Activated CD8-positive, alpha-beta memory T cell treated with anti-CD3 and anti-CD28 coated beads, Interleukin-2, amount 10 ng/mL, durations not matched to agents 7 days and 5 days (primary cell): ENCODE measurements at regions not wholly inside any gene's neighbourhood (a gene's known extent, or its start where the extent isn't known, plus 50 kb on each side); places are given as distances from the start of the nearest gene placed in this dataset.

Experiments used
- ATAC-seq: fragments of 150-1000 bp; cut with Tn5 transposase; one replicate; pipeline ENCODE4 v1.10.0; 2021; ENCODE audit warnings: moderate library complexity
- CTCF ChIA-PET: fragments of 350-600 bp; sonication (Branson Sonifier 250); formaldehyde crosslinking; loops from one replicate; lab custom pipeline; 2021; ENCODE audit warnings: antibody characterized with exemption; lab: Charles Lee
- DNase-seq: peaks from one replicate; pipeline ENCODE4 v3.0.0-alpha.2; 2020
- H3K27ac Mint-ChIP-seq: one replicate; pipeline ENCODE4 v1.8.0; 2021; ENCODE audit warnings: mild to moderate bottlenecking, mixed read lengths
- H3K27me3 Mint-ChIP-seq: one replicate; pipeline ENCODE4 v1.8.0; 2021; ENCODE audit warnings: mixed read lengths
- H3K36me3 Mint-ChIP-seq: one replicate; pipeline ENCODE4 v1.8.0; 2021; ENCODE audit warnings: mild to moderate bottlenecking, mixed read lengths
- H3K4me1 Mint-ChIP-seq: one replicate; pipeline ENCODE4 v1.8.0; 2021; ENCODE audit warnings: mixed read lengths
- H3K4me3 Mint-ChIP-seq: one replicate; pipeline ENCODE4 v1.8.0; 2021; ENCODE audit warnings: mild to moderate bottlenecking, moderate library complexity, mixed read lengths
- H3K9me3 Mint-ChIP-seq: one replicate; pipeline ENCODE4 v1.8.0; 2022; ENCODE audit warnings: low read depth, mixed read lengths

DNA sequence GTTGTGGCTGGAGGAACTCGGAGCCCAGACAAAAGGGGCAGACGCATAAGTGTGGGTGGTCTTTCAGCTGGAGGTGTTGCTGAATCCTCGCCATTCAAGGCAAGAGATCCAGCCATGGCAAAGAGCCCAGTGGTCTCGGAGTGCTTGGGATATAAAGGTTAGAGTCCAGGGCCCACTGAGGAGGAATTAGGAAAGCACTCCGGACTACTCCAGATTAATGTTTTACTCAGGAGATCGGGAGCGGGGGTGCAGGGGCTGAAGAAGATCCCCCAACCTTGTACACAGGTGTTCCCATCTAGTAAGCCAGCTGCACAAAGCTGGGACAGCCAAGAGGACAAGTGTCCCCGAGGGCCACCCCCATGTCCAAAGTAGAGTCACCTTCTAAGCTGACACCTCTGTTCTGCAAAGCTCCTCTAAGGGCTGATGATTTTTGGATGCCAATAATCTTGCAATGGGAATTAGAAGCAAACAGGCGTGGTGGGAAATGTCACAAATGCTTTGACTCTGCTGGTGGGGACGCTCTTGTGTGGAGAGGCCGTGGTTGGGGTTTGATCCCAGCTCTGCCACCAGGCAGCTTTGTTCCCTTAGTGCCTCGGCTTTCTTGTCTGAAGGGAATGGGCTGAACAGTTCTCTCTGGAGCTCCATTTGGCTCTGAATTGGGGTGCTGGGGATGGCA, 194.3 kb upstream of the SOX1 start:
- no peaks in the 10 kb centered on the region for H3K4me1 Mint-ChIP-seq
- H3K27ac Mint-ChIP-seq = no peak overlapping the region
- no peak overlapping the region for H3K4me3 Mint-ChIP-seq
- H3K9me3 Mint-ChIP-seq = peaks cover 8% of the 10 kb centered on the region
- CTCF ChIA-PET = no interaction called here
- H3K27me3 Mint-ChIP-seq = no peaks in the 10 kb centered on the region
- DNase-seq = peak; percentile 3
- H3K36me3 Mint-ChIP-seq = no peaks in the 10 kb centered on the region
- ATAC-seq = no peak

DNA sequence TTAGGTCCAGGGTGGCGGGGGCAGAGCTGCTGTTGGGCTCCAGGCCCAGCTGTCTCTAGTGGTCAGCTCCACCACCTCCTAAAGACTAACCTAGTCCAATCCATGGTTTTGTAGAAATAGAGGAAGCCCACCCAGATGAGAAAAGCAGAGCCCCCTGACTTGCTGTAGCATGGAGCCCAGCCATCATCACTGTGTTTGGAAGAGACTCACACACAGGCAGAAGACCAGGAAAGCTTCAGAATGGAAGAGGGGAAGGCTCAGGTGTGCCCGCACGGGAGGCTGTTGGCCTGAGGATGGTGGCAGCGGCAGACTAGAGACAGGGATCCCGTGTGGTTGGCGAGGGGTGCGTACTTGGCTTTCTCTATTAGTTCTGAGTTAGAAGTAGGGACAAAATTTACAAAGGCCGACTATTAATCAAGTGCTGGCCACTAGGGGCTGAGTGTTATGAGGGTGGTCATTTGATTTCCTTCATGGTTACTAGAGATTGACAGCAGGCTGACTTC, 193.2 kb upstream of the SOX1 start:
- ATAC-seq (no peak), DNase-seq (peak; percentile 3)
- Mint-ChIP-seq H3K27me3 (no peaks in the 10 kb centered on the region), H3K4me1 (no peaks in the 10 kb centered on the region), H3K27ac (no peak overlapping the region), H3K36me3 (no peaks in the 10 kb centered on the region), H3K9me3 (peaks cover 5% of the 10 kb centered on the region), H3K4me3 (no peak overlapping the region)
- CTCF ChIA-PET = no interaction called here

DNA sequence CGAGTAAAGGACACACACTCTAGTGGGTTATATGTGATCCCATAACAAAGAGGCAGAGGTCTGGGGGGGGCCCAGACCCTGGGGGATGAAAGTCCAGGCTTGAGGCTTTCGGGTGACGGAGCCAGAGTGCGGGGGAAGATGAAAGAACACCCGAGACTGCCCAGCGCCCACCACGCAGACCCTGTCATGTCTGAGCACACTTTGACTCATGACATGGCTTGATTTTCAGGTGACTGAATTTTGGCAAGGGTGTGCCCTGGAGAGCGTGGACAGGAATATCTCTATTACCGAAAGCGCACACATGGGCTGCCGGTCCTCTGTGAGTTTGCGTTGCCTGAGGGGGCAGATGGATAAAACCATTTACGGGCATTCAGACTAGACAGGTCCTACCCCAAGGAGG, 192.0 kb upstream of the SOX1 start:
- CTCF ChIA-PET = no interaction called here
- Mint-ChIP-seq H3K9me3 (peaks cover 5% of the 10 kb centered on the region), H3K4me1 (no peaks in the 10 kb centered on the region), H3K4me3 (no peak overlapping the region), H3K27me3 (no peaks in the 10 kb centered on the region), H3K27ac (no peak overlapping the region), H3K36me3 (no peaks in the 10 kb centered on the region)
- ATAC-seq = no peak
- DNase-seq = peak; percentile 12

DNA sequence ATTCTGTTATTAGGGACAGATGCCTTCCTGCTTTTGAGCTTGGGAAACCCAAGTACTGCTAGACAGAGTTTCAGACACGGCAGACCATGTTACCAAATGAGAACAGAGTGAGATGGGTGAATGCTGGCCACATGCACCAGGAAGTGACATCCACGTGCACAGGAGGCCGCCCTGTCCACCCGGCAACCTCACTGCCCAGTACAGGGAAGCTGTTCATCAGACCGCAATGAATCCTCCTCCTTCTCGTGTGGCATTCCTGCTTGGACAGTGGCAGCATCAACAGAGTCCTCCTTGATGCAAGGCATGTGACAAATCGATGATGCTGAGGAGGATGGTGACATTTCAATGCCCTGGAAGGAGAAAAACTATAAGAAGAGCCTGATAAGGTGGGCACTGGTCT, 191.0 kb upstream of the SOX1 start:
- Mint-ChIP-seq H3K36me3 (no peaks in the 10 kb centered on the region), H3K4me3 (no peak overlapping the region), H3K27me3 (no peaks in the 10 kb centered on the region), H3K4me1 (no peaks in the 10 kb centered on the region), H3K27ac (no peak overlapping the region), H3K9me3 (peaks cover 5% of the 10 kb centered on the region)
- DNase-seq (peak; percentile 16), ATAC-seq (no peak)
- CTCF ChIA-PET = no interaction called here

DNA sequence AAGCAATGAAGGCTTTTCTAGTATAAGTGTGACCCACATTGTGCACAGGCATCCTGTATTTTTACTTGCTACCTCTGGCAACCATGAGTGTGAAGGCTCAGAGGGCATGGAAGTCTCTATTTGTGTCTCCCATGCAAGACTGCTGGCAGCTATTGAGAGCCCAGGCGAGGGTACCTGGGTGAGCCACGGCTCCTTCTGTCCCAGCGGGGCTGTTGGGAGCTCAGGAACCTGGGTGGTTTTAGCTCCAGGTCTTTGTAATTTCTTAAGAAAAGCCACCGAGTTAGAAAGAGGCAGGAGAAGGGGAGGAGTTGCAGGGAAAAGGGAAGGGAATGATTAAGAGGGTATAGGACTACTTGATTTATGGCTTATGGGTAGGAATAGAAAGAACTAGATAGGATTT, 190.4 kb upstream of the SOX1 start:
- DNase-seq (peak; percentile 4), ATAC-seq (no peak)
- H3K4me3 Mint-ChIP-seq = no peak overlapping the region
- CTCF ChIA-PET = no interaction called here
- no peak overlapping the region for H3K27ac Mint-ChIP-seq
- H3K27me3 Mint-ChIP-seq = no peaks in the 10 kb centered on the region
- H3K4me1 Mint-ChIP-seq = no peaks in the 10 kb centered on the region
- H3K36me3 Mint-ChIP-seq = no peaks in the 10 kb centered on the region
- H3K9me3 Mint-ChIP-seq = peaks cover 8% of the 10 kb centered on the region

DNA sequence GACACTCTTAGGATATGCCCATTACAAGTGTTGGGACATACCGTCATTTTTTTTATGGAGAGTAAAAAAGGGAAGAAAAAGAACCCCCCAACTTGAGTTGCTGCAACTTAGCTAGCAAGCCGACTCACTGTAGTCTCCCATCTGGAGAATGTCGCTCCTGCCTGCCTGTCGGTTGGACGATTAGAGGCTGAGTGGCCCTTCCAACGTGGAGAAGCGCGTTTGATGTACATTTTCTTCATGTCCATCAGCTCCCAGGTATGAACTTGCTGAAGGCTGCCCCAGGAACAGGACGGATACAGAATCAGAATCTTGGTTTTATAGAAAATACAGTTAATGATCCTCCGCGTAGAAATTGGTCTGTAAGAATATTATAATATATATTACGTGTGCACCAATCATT, 189.0 kb upstream of the SOX1 start:
- Mint-ChIP-seq H3K27me3 (no peaks in the 10 kb centered on the region), H3K9me3 (peaks cover 8% of the 10 kb centered on the region), H3K27ac (no peak overlapping the region), H3K36me3 (no peaks in the 10 kb centered on the region), H3K4me1 (no peaks in the 10 kb centered on the region), H3K4me3 (no peak overlapping the region)
- peak; percentile 7 for DNase-seq
- CTCF ChIA-PET = no interaction called here
- no peak for ATAC-seq

DNA sequence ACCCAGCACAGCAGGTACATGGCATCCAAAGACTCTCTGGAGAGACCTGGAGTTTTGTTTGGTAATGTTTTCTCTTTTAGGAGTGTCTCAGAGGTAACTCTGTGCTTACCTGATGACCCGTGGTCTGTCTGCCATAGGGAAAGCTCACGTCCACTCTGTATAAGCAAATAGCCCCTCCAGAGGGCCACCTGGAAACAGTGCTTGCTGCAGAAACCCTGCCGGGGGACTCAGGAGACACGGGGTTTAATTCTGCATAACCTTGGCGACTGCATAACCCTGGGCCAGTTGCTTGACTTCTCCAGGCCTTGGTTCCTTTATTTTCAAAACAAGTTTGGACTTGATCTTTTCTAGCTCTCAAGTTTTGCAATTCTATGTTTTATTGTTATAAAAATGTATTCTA, 187.2 kb upstream of the SOX1 start:
- Mint-ChIP-seq H3K9me3 (peaks cover 3% of the 10 kb centered on the region), H3K27ac (no peak overlapping the region), H3K36me3 (no peaks in the 10 kb centered on the region), H3K27me3 (no peaks in the 10 kb centered on the region), H3K4me1 (no peaks in the 10 kb centered on the region), H3K4me3 (no peak overlapping the region)
- CTCF ChIA-PET = no interaction called here
- DNase-seq (peak; percentile 1), ATAC-seq (no peak)

DNA sequence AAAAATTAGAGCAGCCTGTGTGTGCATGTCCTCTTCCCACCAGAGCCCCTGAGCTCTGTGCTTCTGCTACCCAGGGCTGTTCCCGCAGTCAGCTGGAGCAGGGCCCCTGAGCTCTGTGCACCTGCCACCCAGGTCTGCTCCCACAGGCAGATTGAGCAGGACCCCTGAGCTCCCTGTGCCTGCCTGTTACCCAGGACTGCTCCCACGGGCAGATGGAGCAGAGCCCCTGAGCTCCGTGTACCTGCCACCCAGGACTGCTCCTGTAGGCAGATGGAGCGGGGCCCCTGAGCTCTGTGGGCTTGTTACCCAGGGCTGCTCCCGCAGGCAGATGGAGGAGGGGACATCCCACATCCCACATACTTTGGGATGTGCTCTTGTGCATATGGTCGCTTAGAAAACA, 186.8 kb upstream of the SOX1 start:
- Mint-ChIP-seq H3K27ac (no peak overlapping the region), H3K27me3 (no peaks in the 10 kb centered on the region), H3K4me3 (no peak overlapping the region), H3K4me1 (no peaks in the 10 kb centered on the region), H3K9me3 (peaks cover 3% of the 10 kb centered on the region), H3K36me3 (no peaks in the 10 kb centered on the region)
- no peak for ATAC-seq
- CTCF ChIA-PET = no interaction called here
- DNase-seq = peak; percentile 16

DNA sequence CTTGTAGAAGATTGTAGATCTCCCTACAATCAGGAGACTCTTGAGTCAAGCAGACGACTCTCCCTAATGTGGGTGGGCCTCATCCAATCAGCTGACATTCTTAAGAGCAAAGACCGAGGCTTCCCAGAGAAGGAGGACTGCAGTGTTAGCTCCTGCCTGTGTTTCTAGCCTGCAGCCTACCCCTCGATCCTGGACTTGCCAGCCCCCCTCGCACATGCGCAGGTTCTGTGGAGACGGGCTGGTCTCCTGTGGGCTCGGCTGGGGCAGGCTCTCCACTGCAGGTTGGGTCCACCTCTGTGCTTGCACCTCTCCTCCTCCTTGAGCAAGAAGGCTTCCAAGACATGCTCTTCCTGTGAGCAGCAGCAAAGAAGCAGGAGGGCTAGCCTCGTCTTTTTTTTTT, 185.2 kb upstream of the SOX1 start:
- H3K4me1 Mint-ChIP-seq = no peaks in the 10 kb centered on the region

DNA sequence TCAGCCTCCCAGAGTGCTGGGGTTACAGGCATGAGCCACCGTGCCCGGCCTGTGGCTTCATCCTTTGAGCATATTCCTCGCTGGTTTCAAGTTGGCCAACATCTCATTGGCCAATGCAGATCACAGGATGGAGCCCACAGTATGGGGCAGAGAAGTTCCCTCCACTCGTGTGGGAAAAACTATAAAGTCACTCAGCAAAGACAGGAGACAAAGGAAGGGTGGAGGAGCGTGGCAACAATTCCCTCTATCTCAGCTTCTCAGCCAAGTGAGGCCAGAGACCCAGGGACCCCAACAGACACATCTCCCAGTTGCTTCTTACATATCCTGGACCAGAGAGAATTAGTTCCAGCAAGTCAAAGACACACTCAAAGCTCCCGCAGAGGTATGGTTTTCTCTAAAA, 184.6 kb upstream of the SOX1 start:
- peak; percentile 2 for DNase-seq
- H3K36me3 Mint-ChIP-seq = no peaks in the 10 kb centered on the region
- H3K27me3 Mint-ChIP-seq = no peaks in the 10 kb centered on the region
- CTCF ChIA-PET = no interaction called here
- H3K27ac Mint-ChIP-seq = no peak overlapping the region
- no peak for ATAC-seq
- H3K4me3 Mint-ChIP-seq = no peak overlapping the region
- no peaks in the 10 kb centered on the region for H3K4me1 Mint-ChIP-seq
- peaks cover 3% of the 10 kb centered on the region for H3K9me3 Mint-ChIP-seq

More for the DNA sequence above, 185.2 kb upstream of the SOX1 start:
- Mint-ChIP-seq H3K9me3 (peaks cover 3% of the 10 kb centered on the region), H3K27ac (no peak overlapping the region), H3K4me3 (no peak overlapping the region), H3K27me3 (no peaks in the 10 kb centered on the region), H3K36me3 (no peaks in the 10 kb centered on the region)
- CTCF ChIA-PET = no interaction called here
- DNase-seq = no peak
- no peak for ATAC-seq

DNA sequence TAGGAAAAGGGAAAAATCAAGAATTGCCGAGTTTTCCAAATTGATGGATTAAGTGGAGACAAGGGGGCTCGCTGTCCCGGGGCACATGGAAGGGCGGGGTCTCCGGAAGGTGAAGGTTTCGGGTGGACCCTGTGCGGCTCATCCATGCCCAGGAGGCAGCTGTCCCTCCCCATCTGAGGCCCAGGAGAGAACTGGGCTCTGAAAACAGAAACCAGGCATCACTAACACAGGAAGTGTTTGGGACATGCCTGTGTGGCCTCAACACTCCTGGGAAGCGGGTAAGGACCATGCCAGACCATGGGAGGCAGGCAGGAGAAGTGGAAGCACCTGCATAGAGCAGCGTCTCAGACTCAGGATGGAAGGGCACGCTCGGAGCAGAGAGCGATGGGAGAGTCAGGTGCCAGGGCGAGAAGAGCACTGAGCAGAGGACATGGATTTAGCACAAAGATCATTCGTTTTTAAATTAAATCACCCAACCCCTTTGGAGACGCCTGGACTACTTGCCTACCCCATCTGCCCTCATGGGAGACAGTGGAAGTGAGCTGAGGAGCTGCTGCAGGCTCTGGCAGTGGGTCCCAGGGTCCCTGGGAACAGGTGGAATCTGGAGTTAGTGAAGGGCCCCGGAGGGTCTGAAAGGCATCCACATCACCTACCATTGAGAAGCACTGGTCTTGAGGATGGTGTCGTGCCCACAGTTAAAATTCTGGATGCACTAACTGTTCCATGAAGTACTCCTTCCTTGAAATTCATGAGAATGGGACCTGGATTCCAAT, 183.2 kb upstream of the SOX1 start:
- Mint-ChIP-seq H3K36me3 (no peaks in the 10 kb centered on the region), H3K4me3 (no peak overlapping the region), H3K27me3 (no peaks in the 10 kb centered on the region), H3K9me3 (peaks cover 3% of the 10 kb centered on the region), H3K4me1 (no peaks in the 10 kb centered on the region), H3K27ac (no peak overlapping the region)
- DNase-seq (peak; percentile 21), ATAC-seq (no peak)
- CTCF ChIA-PET = no interaction called here

DNA sequence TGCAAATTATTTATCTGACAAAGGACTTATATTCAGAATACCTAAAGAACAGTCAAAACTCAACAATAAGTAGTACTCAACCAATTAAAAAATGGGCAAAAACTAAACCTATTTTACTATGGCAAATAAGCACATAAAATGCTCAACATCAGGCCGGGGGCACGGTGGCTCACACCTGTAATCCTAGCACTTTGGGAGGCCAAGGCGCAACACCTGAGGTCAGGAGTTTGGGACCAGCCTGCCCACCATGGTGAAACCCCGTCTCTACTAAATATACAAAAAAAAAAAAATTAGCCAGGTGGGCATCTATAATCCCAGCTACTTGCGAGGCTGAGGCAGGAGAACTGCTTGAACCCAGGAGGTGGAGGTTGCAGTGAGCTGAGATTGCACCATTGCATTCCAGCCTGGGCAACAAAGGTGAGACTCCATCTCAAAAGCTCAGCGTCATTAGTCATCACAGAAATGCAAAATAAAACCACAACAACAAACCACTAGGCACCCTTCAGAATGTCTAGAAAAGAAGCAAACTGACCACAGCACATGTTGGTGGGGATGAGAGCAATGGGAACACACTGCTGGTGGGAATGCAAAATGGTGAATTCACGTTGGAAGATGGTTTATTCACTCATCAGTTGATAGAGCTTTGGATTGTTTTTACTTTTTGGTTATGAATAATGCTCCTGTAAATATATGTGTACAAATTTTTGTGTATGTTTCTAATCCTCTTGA, 180.6 kb upstream of the SOX1 start:
- CTCF ChIA-PET = no interaction called here
- Mint-ChIP-seq H3K27me3 (peaks cover 9% of the 10 kb centered on the region), H3K27ac (no peak overlapping the region), H3K4me3 (no peak overlapping the region), H3K4me1 (no peaks in the 10 kb centered on the region), H3K36me3 (no peaks in the 10 kb centered on the region), H3K9me3 (peaks cover under 1% of the 10 kb centered on the region)
- ATAC-seq (no peak), DNase-seq (peak; percentile 9)

DNA sequence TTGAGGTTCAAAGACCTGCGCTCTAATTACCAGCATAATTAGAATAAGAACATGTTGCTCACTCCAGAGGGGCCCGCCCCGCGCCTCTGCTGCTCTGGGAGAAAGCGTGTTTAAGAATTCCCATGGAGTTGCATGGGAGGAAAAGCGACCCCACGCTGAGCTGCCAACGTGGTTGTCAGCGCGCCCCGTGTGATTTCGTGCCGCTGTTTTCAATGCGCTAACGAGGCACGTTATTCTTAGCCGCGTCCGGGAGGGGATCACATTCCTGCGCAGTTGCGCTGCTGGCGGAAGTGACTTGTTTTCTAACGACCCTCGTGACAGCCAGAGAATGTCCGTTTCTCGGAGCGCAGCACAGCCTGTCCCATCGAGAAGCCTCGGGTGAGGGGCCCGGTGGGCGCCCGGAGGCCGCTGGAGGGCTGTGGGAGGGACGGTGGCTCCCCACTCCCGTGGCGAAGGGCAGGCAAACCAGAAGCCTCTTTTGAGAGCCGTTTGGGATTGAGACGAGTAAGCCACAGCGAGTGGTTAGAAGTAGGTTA, 173.8 kb upstream of the SOX1 start:
- H3K9me3 Mint-ChIP-seq = no peaks in the 10 kb centered on the region
- no peak overlapping the region for H3K27ac Mint-ChIP-seq
- DNase-seq (peak; percentile 26), ATAC-seq (no peak)
- H3K4me3 Mint-ChIP-seq = no peak overlapping the region
- H3K4me1 Mint-ChIP-seq = no peaks in the 10 kb centered on the region
- H3K36me3 Mint-ChIP-seq = no peaks in the 10 kb centered on the region
- peaks cover 22% of the 10 kb centered on the region for H3K27me3 Mint-ChIP-seq
- CTCF ChIA-PET = no interaction called here
